IPS-15b (cell line): ENCODE measurements at regions not wholly inside any gene's neighbourhood (a gene's known extent, or its start where the extent isn't known, plus 50 kb on each side); places are given as distances from the start of the nearest gene placed in this dataset.

Experiments
- H3K27me3 ChIP-seq: one replicate; pipeline ENCODE4 v1.6.1; 2013; ENCODE audit warnings: low read length; ENCODE audit not compliant: control insufficient read depth, insufficient read depth
- H3K36me3 ChIP-seq: one replicate; pipeline ENCODE4 v1.6.1; 2013; ENCODE audit warnings: low read length; ENCODE audit not compliant: control insufficient read depth, insufficient read depth
- H3K4me1 ChIP-seq: one replicate; pipeline ENCODE4 v1.6.1; 2013; ENCODE audit warnings: mild to moderate bottlenecking, low read length; ENCODE audit not compliant: control insufficient read depth, insufficient read depth
- H3K4me3 ChIP-seq: one replicate; pipeline ENCODE4 v1.5.1; 2013; ENCODE audit warnings: low read depth, low read length
- H3K9ac ChIP-seq: one replicate; pipeline ENCODE4 v1.6.1; 2013; ENCODE audit warnings: low read depth, mild to moderate bottlenecking, low read length
- H3K9me3 ChIP-seq: one replicate; pipeline ENCODE4 v1.6.1; 2013; ENCODE audit warnings: mild to moderate bottlenecking, low read length; ENCODE audit not compliant: control insufficient read depth, insufficient read depth

DNA sequence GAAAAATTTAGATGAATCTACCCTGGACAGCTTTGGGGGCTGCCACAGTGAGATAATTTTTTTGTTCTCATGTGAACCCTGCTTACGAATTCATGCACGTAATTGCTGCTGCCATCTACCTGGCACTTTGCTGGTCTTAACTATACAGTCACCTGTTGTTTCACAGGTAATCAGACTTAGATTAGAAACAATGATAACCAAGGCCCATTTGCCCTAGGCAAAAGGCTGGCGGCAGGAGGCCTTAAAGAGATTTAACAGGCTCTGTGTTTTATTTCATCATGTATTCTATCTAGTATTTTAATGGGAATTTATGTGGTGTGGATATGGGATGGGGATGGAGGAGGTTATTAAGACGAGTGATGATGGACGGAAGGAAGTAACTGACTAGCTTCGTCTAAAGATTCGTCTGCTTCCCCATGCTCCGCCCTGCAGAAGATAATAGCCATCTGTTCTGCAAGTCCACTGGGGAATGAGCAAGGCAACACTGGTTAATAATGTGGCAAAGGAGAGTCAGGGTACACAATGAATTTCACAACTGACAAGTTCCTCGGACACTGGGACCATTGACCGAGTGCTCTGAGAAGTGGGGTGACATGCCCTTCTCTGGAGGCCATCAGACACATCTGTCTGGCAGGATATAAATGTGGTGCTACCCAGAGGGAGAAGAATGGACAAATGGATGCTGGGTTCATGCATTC, 291.8 kb upstream of the TNP1 start:
- Histone ChIP-seq H3K4me3 (no peak overlapping the region), H3K27me3 (no peaks in the 10 kb centered on the region), H3K36me3 (no peaks in the 10 kb centered on the region)

DNA sequence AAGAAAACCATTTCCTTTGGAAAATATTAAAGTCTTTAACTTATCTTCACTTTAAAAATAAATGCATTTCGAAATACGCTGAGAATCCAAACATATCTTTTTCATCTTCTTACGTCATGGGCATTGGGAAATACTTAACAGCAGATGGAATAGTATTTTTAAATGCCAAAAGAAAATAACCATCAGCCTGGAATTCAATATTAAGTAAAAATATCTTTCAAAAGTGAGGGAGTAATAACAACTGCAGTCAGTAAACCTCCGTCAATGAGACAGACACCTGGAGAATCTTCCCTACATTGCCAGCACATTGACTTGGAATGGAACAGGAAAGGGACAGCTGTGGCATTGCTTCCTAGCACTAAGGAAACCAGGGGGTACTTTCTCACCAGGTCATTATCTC, 290.4 kb upstream of the TNP1 start:
- Histone ChIP-seq H3K4me1 (no peaks in the 10 kb centered on the region), H3K9ac (no peak overlapping the region), H3K27me3 (no peaks in the 10 kb centered on the region), H3K9me3 (no peaks in the 10 kb centered on the region), H3K4me3 (no peak overlapping the region), H3K36me3 (no peaks in the 10 kb centered on the region)

More for the DNA sequence above, 291.8 kb upstream of the TNP1 start:
- Histone ChIP-seq H3K4me1 (no peaks in the 10 kb centered on the region), H3K9ac (no peak overlapping the region), H3K9me3 (no peaks in the 10 kb centered on the region)

DNA sequence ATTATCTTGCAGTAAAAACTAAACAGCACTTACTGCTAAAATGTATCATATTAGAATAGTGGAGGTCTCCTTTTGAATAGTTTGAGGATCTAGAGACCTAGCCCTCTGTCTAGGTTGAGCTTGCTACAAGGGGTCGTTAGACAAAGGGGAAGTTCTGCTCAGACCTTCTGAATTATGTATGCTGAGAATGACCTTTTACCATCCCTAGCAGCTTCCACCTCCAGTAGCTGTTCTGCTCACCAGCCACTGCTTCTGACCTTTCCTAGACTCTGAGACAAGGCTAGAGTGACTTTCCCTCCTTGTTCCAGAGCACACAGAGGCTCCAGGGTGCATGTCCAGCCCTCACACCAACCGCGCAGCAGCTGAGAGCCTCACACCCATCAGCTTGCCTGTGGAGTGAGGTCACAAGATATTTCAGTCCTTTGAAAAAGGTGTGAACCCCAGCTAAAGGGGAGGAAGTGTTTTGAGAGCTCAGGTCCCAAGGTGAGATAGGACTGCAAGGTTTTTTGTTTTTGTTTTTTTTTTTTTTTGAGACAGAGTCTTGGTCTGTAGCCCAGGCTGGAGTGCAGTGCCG, 289.3 kb upstream of the TNP1 start:
- Histone ChIP-seq H3K9me3 (no peaks in the 10 kb centered on the region), H3K9ac (no peak overlapping the region), H3K36me3 (no peaks in the 10 kb centered on the region), H3K4me3 (no peak overlapping the region), H3K27me3 (no peaks in the 10 kb centered on the region), H3K4me1 (no peaks in the 10 kb centered on the region)

DNA sequence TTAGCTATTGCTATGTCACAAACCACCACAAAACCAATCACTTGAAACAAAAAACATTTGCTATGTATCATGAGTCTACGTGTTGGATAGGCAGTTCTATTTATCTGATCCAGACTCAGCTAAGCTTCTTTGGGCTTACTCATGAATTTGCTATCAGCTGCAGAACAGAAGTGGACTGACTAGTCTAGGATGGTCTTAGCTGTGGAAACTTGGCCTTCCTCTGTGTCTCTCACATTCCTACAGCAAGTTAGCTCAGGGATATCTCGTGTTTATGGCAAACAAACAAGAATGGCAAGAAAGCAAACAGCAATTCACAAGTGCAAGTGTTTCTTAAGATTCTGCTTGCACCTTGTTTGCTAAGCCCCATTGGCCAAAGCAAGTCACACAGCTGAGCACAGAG, 288.0 kb upstream of the TNP1 start:
- Histone ChIP-seq H3K27me3 (no peaks in the 10 kb centered on the region), H3K4me1 (no peaks in the 10 kb centered on the region), H3K9ac (no peak overlapping the region), H3K9me3 (no peaks in the 10 kb centered on the region), H3K36me3 (no peaks in the 10 kb centered on the region), H3K4me3 (no peak overlapping the region)

DNA sequence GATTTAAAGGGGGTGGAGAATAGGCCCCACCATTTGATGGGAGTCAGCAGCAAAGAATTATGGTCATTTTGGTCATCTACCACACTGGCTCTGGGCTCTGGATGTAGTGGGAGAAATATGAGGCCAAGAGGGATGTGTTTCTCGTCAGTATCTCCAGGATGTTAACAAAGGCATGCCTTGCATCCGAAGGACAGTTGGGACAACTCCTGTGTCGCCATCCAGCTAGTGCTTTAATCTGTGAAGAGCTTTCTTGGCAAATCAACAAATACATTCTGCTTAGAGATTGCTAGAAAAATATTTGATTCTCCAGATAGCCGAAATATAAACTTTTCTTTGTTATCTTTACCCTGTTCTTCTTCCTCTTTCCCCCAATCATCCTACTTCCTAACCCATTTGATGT, 287.1 kb upstream of the TNP1 start:
- H3K4me3 ChIP-seq, result no peak overlapping the region
- no peaks in the 10 kb centered on the region for H3K27me3 ChIP-seq

DNA sequence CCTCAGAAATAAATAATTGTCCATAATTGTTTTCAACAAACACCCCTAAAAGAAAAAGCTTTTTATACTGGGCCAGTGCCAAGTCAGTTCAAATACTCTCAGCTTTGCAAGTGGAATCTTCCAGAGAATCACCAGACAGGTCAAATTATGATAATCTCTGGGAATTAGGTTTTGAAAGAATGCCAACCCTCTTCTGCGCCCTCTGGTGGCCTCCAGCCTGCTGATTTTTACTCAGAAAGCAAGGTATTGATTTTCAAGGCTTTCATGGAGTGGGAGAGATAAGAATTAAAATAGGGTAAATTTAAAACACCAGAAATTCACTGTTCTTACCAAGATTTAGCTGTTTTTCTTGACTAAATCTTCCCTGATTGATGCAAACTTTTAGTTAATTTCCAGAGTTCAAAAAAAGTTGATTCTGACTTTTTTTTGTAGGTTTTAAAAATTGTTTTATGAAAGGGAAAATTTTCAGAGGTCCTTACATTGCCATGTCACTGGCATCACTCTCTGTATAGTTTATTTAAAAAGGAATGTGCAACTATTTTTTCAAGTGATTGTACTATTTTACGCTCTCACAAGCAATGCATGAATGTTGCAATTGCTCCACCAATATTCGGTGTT, 282.9 kb upstream of the TNP1 start:
- Histone ChIP-seq H3K27me3 (no peaks in the 10 kb centered on the region), H3K36me3 (no peaks in the 10 kb centered on the region), H3K4me1 (no peaks in the 10 kb centered on the region), H3K9me3 (peaks cover 4% of the 10 kb centered on the region), H3K9ac (no peak overlapping the region), H3K4me3 (no peak overlapping the region)

More for the DNA sequence above, 287.1 kb upstream of the TNP1 start:
- Histone ChIP-seq H3K4me1 (no peaks in the 10 kb centered on the region), H3K9me3 (no peaks in the 10 kb centered on the region), H3K9ac (no peak overlapping the region), H3K36me3 (no peaks in the 10 kb centered on the region)

DNA sequence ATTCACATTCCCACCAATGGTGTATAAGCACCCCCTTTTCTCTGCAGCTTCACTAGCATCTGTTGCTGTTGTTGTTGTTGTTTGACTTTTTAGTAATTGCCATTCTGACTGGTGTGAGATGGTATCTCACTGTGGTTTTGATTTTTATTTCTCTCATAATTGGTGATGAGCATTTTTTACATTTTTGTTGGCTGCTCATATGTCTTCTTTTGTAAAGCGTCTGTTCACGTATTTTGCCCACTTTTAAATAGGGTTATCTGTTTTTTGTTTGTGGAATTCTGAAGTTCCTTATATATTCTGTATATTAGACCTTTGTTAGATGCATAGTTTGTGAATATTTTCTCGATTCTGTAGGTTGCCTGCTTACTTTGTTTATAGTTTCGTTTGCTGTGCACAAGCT, 278.4 kb upstream of the TNP1 start:
- H3K9ac ChIP-seq, result no peak overlapping the region
- peaks cover 4% of the 10 kb centered on the region for H3K9me3 ChIP-seq
- H3K4me1 ChIP-seq, result no peaks in the 10 kb centered on the region
- H3K4me3 ChIP-seq, result no peak overlapping the region
- no peaks in the 10 kb centered on the region for H3K27me3 ChIP-seq
- no peaks in the 10 kb centered on the region for H3K36me3 ChIP-seq

DNA sequence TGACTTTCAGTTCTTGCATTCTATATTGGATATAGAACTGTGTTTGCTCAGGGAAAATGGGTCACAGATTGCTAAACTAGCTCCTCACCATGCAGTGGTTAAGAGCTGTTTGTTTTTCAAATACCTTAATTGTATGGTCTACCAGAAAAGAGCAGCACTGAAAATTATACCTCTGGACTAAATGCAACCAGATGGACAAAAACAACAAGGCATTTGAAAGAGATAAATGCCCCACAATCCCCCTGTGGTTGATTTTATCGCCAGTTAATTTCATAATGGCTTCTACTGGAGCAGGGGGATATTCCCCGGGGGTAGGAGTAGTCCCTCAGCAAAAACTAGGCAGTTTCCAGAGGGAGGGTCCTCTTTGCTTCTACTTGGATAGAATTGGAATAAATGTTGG, 267.9 kb upstream of the TNP1 start:
- Histone ChIP-seq H3K9me3 (no peaks in the 10 kb centered on the region), H3K27me3 (no peaks in the 10 kb centered on the region), H3K4me1 (no peaks in the 10 kb centered on the region), H3K36me3 (no peaks in the 10 kb centered on the region), H3K4me3 (no peak overlapping the region), H3K9ac (no peak overlapping the region)

DNA sequence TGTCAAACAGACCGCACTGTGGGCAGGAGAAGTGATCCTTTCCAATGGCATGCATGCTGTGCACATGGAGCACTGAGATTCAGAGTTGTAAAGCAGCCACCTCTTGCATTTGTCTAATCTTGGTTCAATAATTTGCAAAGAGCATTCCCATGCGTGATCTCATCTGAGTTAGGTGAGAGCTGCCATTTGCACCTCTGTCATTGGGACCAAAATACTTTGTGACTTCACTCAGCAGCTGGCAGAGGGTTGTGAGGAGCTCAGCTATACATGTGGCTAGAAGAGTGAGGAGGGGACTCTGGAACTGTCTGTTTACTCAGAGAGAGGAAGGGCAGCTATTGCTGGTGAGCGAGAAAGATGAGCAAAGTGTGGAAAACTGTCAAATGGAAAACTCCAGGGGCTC, 265.1 kb upstream of the TNP1 start:
- Histone ChIP-seq H3K4me3 (no peak overlapping the region), H3K9ac (no peak overlapping the region), H3K9me3 (no peaks in the 10 kb centered on the region), H3K27me3 (no peaks in the 10 kb centered on the region), H3K4me1 (no peaks in the 10 kb centered on the region), H3K36me3 (no peaks in the 10 kb centered on the region)

DNA sequence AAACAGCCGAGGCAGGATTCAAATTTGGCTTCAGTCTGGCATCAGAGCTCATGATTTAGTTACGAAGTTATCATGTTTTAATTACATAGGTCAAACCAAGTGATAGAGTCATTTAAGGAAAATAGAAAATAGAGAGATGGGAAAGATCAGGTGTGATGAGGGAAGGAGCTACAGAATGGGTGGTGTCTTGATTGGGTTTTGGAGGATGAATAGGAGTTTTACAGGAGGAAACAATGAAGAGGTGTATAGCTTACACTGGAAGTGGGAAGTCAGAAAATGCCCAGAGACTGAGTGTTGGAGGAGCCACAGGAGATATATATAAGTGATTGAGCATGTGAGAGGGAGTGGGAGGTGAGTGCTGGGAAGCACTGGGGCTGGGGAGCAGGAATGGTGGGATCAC, 264.2 kb upstream of the TNP1 start:
- Histone ChIP-seq H3K9me3 (no peaks in the 10 kb centered on the region), H3K36me3 (no peaks in the 10 kb centered on the region), H3K4me3 (no peak overlapping the region), H3K9ac (no peak overlapping the region), H3K27me3 (no peaks in the 10 kb centered on the region), H3K4me1 (no peaks in the 10 kb centered on the region)

DNA sequence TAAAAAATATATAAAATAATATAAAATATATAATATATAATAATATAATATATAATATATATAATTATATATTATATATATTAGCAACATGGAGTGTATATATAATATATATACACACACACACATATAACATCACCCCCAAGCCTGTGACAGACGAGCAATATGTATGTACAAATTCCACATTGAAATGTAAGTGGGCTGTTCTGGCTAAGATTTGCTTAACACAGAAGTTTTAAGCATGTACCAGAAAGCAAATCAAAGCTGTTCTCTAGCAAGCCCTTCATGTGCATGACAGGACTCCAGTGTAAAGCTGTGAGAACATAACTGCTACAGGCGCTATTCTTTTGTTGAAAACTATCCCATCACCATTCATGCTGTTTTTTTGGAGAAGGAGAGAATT, 261.7 kb upstream of the TNP1 start:
- H3K9me3 ChIP-seq, result no peaks in the 10 kb centered on the region

DNA sequence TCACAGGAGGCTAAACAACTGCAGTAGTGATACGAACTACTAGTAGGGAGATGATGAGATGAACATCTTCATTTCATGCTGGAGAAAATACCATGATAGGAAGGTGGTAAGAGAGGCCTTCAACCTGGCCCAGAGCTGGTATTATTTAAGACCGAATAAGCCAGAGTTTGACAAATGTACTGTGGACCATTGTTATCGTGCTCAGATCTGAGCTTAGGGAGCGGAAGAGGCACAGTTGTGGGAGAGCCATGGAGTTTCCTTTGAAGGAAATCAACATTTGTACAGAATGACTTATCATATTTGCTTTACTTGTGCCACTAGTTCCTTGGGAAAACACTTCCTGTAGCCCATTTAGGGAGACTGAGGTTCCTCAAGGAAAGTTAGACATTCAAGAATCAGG, 260.6 kb upstream of the TNP1 start:
- H3K36me3 ChIP-seq, result no peaks in the 10 kb centered on the region
- no peaks in the 10 kb centered on the region for H3K9me3 ChIP-seq
- no peak overlapping the region for H3K4me3 ChIP-seq
- no peaks in the 10 kb centered on the region for H3K4me1 ChIP-seq
- H3K9ac ChIP-seq, result no peak overlapping the region
- no peaks in the 10 kb centered on the region for H3K27me3 ChIP-seq

More for the DNA sequence above, 261.7 kb upstream of the TNP1 start:
- H3K4me1 ChIP-seq, result no peaks in the 10 kb centered on the region
- no peaks in the 10 kb centered on the region for H3K36me3 ChIP-seq
- H3K4me3 ChIP-seq, result no peak overlapping the region
- H3K27me3 ChIP-seq, result no peaks in the 10 kb centered on the region
- H3K9ac ChIP-seq, result no peak overlapping the region
